HEK293 (cell line): ENCODE measurements at regions not wholly inside any gene's neighbourhood (a gene's known extent, or its start where the extent isn't known, plus 50 kb on each side); places are given as distances from the start of the nearest gene placed in this dataset.

Source experiments
- CTCF ChIA-PET: fragments of 350-600 bp; formaldehyde crosslinking; extraction: SDS; loops from one replicate; lab custom pipeline; 2021; ENCODE audit warnings: antibody characterized with exemption; lab: Yijun Ruan, JAX
- POLR2A ChIA-PET: fragments of 300-600 bp; formaldehyde crosslinking; extraction: SDS; loops from one replicate; lab custom pipeline; 2020; ENCODE audit warnings: antibody characterized with exemption, inconsistent platforms; lab: Yijun Ruan, JAX
- H3K27ac ChIP-seq: fragments of 200-500 bp; sonication (Bioruptor generic); 2 replicates; pipeline ENCODE4 v1.5.1; 2014; ENCODE audit warnings: low read depth, low read length, control low read depth, inconsistent platforms; ENCODE audit errors: extremely low read depth
- H3K36me3 ChIP-seq, 2 experiments: fragments of 200-500 bp in 1 of 2; sonication (Bioruptor generic) in 1 of 2; 1 replicate in 1 of 2; 2 replicates in 1 of 2; pipeline ENCODE4 v1.5.1; 2014 to 2017; ENCODE audit warnings: inconsistent platforms in 2 of 2, low read length in 2 of 2; ENCODE audit not compliant: control insufficient read depth in 2 of 2, insufficient read depth in 1 of 2
- H3K4me1 ChIP-seq: fragments of 200-500 bp; sonication (Bioruptor generic); 2 replicates; pipeline ENCODE4 v1.5.1; 2014; ENCODE audit warnings: mild to moderate bottlenecking, low read length, inconsistent platforms; ENCODE audit not compliant: control insufficient read depth, insufficient read depth
- H3K4me3 ChIP-seq: 2 replicates; pipeline ENCODE4 v1.5.1; 2011; ENCODE audit warnings: low read depth, mild to moderate bottlenecking, control low read depth, low read length, moderate library complexity
- H3K9me3 ChIP-seq: fragments of 200-500 bp; sonication (Bioruptor generic); 2 replicates; pipeline ENCODE4 v1.5.1; 2014; ENCODE audit warnings: low read depth, low read length, inconsistent platforms; ENCODE audit not compliant: control insufficient read depth, insufficient read depth
- BCL11A ChIP-seq: fragments of 450-650 bp; formaldehyde crosslinking; IDR thresholded peaks from 2 replicates; pipeline ENCODE4 v1.5.1; 2016; ENCODE audit warnings: low read depth, missing biosample characterization, missing genetic modification characterization
- CTCF ChIP-seq: fragments of 450-650 bp; formaldehyde crosslinking; IDR thresholded peaks from 2 replicates; pipeline ENCODE4 v1.5.1; 2016; ENCODE audit warnings: missing biosample characterization, missing genetic modification characterization
- IKZF3 ChIP-seq: fragments of 450-650 bp; IDR thresholded peaks from 2 replicates; pipeline ENCODE4 v1.5.0; 2018; ENCODE audit warnings: missing biosample characterization, mild to moderate bottlenecking, missing genetic modification characterization, moderate library complexity
- KLF10 ChIP-seq: fragments of 450-650 bp; IDR thresholded peaks from 2 replicates; pipeline ENCODE4 v1.5.1; 2018; ENCODE audit warnings: missing biosample characterization, mild to moderate bottlenecking, missing genetic modification characterization
- OVOL3 ChIP-seq: fragments of 450-650 bp; formaldehyde crosslinking; IDR thresholded peaks from 2 replicates; pipeline ENCODE4 v1.5.1; 2016; ENCODE audit warnings: missing biosample characterization, missing genetic modification characterization
- RBAK ChIP-seq: fragments of 450-650 bp; formaldehyde crosslinking; IDR thresholded peaks from 2 replicates; pipeline ENCODE4 v1.5.1; 2016; ENCODE audit warnings: missing biosample characterization, missing genetic modification characterization
- SCRT2 ChIP-seq: fragments of 450-650 bp; formaldehyde crosslinking; IDR thresholded peaks from 2 replicates; pipeline ENCODE4 v1.5.1; 2016; ENCODE audit warnings: missing biosample characterization, missing genetic modification characterization
- TRIM28 ChIP-seq: IDR thresholded peaks from 2 replicates; pipeline ENCODE4 v1.6.1; 2011; ENCODE audit warnings: low read length, control low read depth, borderline replicate concordance
- WT1 ChIP-seq: fragments of 450-650 bp; formaldehyde crosslinking; IDR thresholded peaks from 2 replicates; pipeline ENCODE4 v1.5.1; 2016; ENCODE audit warnings: missing biosample characterization, missing genetic modification characterization
- ZBTB10 ChIP-seq: fragments of 450-650 bp; formaldehyde crosslinking; IDR thresholded peaks from 2 replicates; pipeline ENCODE4 v1.5.1; 2016; ENCODE audit warnings: missing biosample characterization, missing genetic modification characterization
- ZFHX2 ChIP-seq: fragments of 450-650 bp; formaldehyde crosslinking; conservative IDR thresholded peaks from 2 replicates; pipeline ENCODE4 v1.5.1; 2016; ENCODE audit warnings: missing biosample characterization, missing genetic modification characterization
- ZNF133 ChIP-seq: fragments of 450-650 bp; formaldehyde crosslinking; IDR thresholded peaks from 2 replicates; pipeline ENCODE4 v1.5.1; 2016; ENCODE audit warnings: missing biosample characterization, missing genetic modification characterization
- ZNF16 ChIP-seq: fragments of 450-650 bp; formaldehyde crosslinking; IDR thresholded peaks from 2 replicates; pipeline ENCODE4 v1.5.1; 2016; ENCODE audit warnings: low read depth, missing biosample characterization, missing genetic modification characterization
- ZNF248 ChIP-seq: fragments of 450-650 bp; formaldehyde crosslinking; IDR thresholded peaks from 2 replicates; pipeline ENCODE4 v1.5.1; 2017; ENCODE audit warnings: missing biosample characterization, missing genetic modification characterization
- ZNF266 ChIP-seq: fragments of 450-650 bp; formaldehyde crosslinking; IDR thresholded peaks from 2 replicates; pipeline ENCODE4 v1.5.1; 2016; ENCODE audit warnings: missing biosample characterization, missing genetic modification characterization, low read depth
- ZNF311 ChIP-seq: fragments of 450-650 bp; formaldehyde crosslinking; IDR thresholded peaks from 2 replicates; pipeline ENCODE4 v1.5.1; 2017; ENCODE audit warnings: missing biosample characterization, missing genetic modification characterization, borderline replicate concordance
- ZNF335 ChIP-seq: fragments of 450-650 bp; formaldehyde crosslinking; conservative IDR thresholded peaks from 2 replicates; pipeline ENCODE4 v1.5.1; 2016; ENCODE audit warnings: missing biosample characterization, missing genetic modification characterization
- ZNF354C ChIP-seq: fragments of 450-650 bp; formaldehyde crosslinking; IDR thresholded peaks from 2 replicates; pipeline ENCODE4 v1.5.1; 2016; ENCODE audit warnings: missing biosample characterization, missing genetic modification characterization, low read depth, borderline replicate concordance
- ZNF501 ChIP-seq: fragments of 450-650 bp; formaldehyde crosslinking; IDR thresholded peaks from 2 replicates; pipeline ENCODE4 v1.5.1; 2016; ENCODE audit warnings: missing biosample characterization, missing genetic modification characterization
- ZNF521 ChIP-seq: fragments of 450-650 bp; formaldehyde crosslinking; IDR thresholded peaks from 2 replicates; pipeline ENCODE4 v1.5.1; 2017; ENCODE audit warnings: missing biosample characterization, mild to moderate bottlenecking, missing genetic modification characterization
- ZNF623 ChIP-seq: fragments of 450-650 bp; formaldehyde crosslinking; IDR thresholded peaks from 2 replicates; pipeline ENCODE4 v1.5.1; 2016; ENCODE audit warnings: missing biosample characterization, missing genetic modification characterization
- ZNF624 ChIP-seq: fragments of 450-650 bp; formaldehyde crosslinking; IDR thresholded peaks from 2 replicates; pipeline ENCODE4 v1.5.1; 2017; ENCODE audit warnings: missing biosample characterization, missing genetic modification characterization
- ZNF792 ChIP-seq: fragments of 450-650 bp; formaldehyde crosslinking; IDR thresholded peaks from 2 replicates; pipeline ENCODE4 v1.5.1; 2016; ENCODE audit warnings: missing biosample characterization, missing genetic modification characterization

- TF ChIP-seq ZNF792 = no peak
- TF ChIP-seq ZNF16 (tag by site-specific recombination) = no peak
- no peak for TF ChIP-seq IKZF3 (tag by site-specific recombination)
- no peak for TF ChIP-seq BCL11A (tag by site-specific recombination)
- TF ChIP-seq SCRT2 (tag by site-specific recombination) = no peak
These were observed 321.0 kb upstream of the TLE4 start (continued) for GRCh38 chr9:79250806-79251205.

GRCh38 chr9:79254900-79255650 is 316.7 kb upstream of the TLE4 start:
- Histone ChIP-seq H3K36me3 (no peaks in the 10 kb centered on the region), H3K9me3 (no peaks in the 10 kb centered on the region), H3K4me3 (no peak overlapping the region), H3K4me1 (no peaks in the 10 kb centered on the region), H3K27ac (no peak overlapping the region)
- ChIA-PET POLR2A (interaction anchor here (0.5 to 2.7 kb wide), 6 partner anchors 9 to 430 kb away, joined by 3 to 43 read pairs (median 7); partner anchors contain the start of gene TLE4), CTCF (interaction anchor here (0.6 to 2.7 kb wide), 14 partner anchors 11 to 946 kb away, joined by 3 to 21 read pairs (median 3); no protein-coding TSS in a partner anchor)
- TF ChIP-seq TRIM28 (peak; percentile 95), ZNF311 (tag by site-specific recombination) (no peak), CTCF (tag by site-specific recombination) (peak; percentile 45)

- TF ChIP-seq RBAK (no peak), ZNF623 (no peak), ZNF354C (no peak), ZNF521 (no peak), ZNF133 (no peak), ZNF266 (tag by site-specific recombination) (no peak), KLF10 (tag by site-specific recombination) (no peak), OVOL3 (tag by site-specific recombination) (no peak), ZFHX2 (tag by site-specific recombination) (no peak), ZNF501 (tag by site-specific recombination) (no peak), ZNF624 (tag by site-specific recombination) (no peak), ZBTB10 (tag by site-specific recombination) (no peak), ZNF248 (tag by site-specific recombination) (no peak), ZNF335 (no peak), WT1 (tag by site-specific recombination) (no peak)
- no peaks in the 10 kb centered on the region for H3K36me3 ChIP-seq
- H3K27ac ChIP-seq = no peak overlapping the region
- no peak overlapping the region for H3K4me3 ChIP-seq
- ChIA-PET POLR2A (interaction anchor here (0.5 to 2.7 kb wide), 5 partner anchors 8 to 430 kb away, joined by 3 to 43 read pairs (median 4); partner anchors contain the start of gene TLE4), CTCF (interaction anchor here (0.6 to 2.7 kb wide), 10 partner anchors 10 to 288 kb away, joined by 3 to 21 read pairs (median 4); no protein-coding TSS in a partner anchor)
- H3K9me3 ChIP-seq = no peaks in the 10 kb centered on the region
- no peaks in the 10 kb centered on the region for H3K4me1 ChIP-seq
These were observed 316.0 kb upstream of the TLE4 start for GRCh38 chr9:79255651-79256260.
